ENCODE measurements at regions not wholly inside any gene's neighbourhood (a gene's known extent, or its start where the extent isn't known, plus 50 kb on each side); places are given as distances from the start of the nearest gene placed in this dataset.
"Not testable (repeated sequence)": the region's sequence is repeated elsewhere in the genome, so short reads cannot be mapped to it uniquely, and the experiment has no call there.

DNA sequence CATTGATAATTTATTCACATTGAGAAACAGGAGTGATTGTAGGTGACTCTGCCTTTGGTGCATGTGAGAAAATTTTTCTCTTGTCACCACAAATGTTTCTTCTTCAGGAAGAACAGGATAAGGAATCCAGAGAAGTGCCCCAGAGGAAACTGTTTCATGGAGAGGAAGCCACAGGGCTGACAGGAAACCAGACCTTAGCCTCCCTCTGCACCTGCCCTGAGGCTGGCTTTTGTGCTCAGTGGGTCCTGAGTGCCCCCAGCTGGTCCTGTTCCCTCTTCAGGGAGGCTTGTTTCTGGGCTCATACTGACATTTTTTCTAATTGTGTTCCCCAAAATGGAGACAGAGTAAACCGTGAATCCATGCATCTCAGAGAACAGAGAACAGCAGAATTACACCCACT lies 135.8 kb upstream of the POTEB2 start:
- H3K9me3 ChIP-seq; in situ Hi-C loops (cut with MboI; ENCODE audit: low sequenced_read_pairs); H3K4me3 ChIP-seq; H3K27me3 ChIP-seq (ENCODE audit: low read depth); DNase-seq (ENCODE audit: low spot score in 2 of 2); H3K36me3 ChIP-seq (replicated peaks); H3K4me1 ChIP-seq: not testable (repeated sequence)

DNA sequence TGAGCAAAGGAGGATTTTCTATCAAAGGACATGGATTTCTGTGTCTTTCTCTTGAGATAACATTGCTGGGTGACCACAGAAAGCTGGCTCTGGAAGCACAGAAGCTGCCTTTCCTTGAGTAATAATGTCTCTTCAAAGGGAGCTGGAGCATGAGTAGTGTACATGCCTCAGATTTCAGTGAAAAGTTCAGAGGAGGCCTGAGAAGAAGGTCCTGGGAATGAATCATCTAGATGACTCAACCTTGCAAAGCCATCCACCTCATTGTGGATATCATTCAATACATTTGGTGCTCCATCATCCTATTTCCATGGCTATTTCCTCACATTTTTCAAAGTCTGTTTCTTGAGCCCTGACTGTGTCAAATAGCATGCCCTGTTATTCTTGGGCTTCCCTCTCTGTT lies 125.6 kb upstream of the POTEB2 start:
- H3K9me3 ChIP-seq; H3K4me1 ChIP-seq; H3K36me3 ChIP-seq (replicated peaks); H3K27me3 ChIP-seq (ENCODE audit: low read depth); DNase-seq (ENCODE audit: low spot score in 2 of 2); H3K4me3 ChIP-seq; in situ Hi-C loops (cut with MboI; ENCODE audit: low sequenced_read_pairs): not testable (repeated sequence)

DNA sequence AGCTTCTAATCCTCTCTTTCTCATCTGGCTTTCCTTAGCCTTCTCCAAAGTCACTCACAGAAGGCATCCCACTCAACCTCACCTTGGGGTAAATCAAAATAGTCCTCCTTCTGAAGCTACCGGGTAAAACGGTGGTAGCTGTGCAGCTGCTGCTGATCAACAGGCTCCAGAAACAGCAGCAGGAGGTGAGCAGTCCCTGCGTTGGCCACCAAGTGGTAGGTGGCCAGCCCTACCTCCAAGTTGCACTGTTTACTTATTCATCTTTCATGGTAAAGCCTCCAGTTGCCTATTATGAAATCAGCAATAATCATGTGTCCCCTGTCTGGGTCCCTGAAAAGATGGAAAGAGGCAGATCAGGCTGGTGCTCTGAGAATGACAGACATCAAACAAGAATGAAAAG lies 125.1 kb upstream of the POTEB2 start:
- H3K36me3 ChIP-seq (replicated peaks); H3K27me3 ChIP-seq (ENCODE audit: low read depth); H3K4me1 ChIP-seq; H3K4me3 ChIP-seq; in situ Hi-C loops (cut with MboI; ENCODE audit: low sequenced_read_pairs); H3K9me3 ChIP-seq; DNase-seq (ENCODE audit: low spot score in 2 of 2): not testable (repeated sequence)

DNA sequence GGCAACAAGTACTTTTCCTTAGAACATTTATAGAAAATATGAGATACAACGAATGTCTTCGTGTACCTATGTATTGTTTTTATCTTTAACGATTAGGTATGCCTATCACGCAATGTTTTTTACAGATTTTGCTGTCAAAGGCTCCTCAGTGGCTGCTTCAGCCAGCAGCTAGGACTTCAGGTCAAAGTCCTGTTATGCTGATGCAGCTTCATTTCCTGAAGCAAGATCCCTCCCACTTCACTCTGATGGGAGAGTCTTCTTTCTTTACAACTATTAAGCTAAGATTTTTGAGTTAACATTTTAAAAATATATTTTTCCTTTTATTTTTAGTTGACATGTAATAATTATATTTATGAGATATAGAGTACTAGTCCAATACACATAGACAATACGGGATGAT lies 120.7 kb upstream of the POTEB2 start:
- in situ Hi-C loops (cut with MboI; ENCODE audit: low sequenced_read_pairs); H3K36me3 ChIP-seq (replicated peaks): not testable (repeated sequence)

DNA sequence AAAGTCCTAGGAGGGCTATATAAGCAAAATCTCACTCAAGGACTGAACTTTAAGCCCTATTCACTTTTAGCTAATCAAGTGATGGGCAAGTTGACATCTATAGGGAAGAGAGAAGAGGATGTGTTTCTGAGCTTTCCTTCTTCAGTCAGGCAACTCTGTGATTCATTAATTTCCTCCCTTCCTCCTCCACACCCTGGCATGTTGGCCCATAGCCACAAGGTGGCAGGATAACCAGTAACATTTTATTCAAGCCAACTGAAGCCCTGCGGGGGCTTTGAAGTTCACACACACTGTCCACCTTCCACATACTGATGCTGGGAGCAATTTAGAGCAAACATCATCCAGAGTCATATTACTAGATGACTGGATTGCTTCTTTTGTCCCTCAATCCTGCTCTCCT lies 111.9 kb upstream of the POTEB2 start:
- in situ Hi-C loops (cut with MboI; ENCODE audit: low sequenced_read_pairs); DNase-seq (ENCODE audit: low spot score in 2 of 2); H3K9me3 ChIP-seq; H3K36me3 ChIP-seq (replicated peaks); H3K4me3 ChIP-seq; H3K27me3 ChIP-seq (ENCODE audit: low read depth); H3K4me1 ChIP-seq: not testable (repeated sequence)

More for the DNA sequence above, 120.7 kb upstream of the POTEB2 start:
- H3K4me1 ChIP-seq; H3K27me3 ChIP-seq (ENCODE audit: low read depth); H3K4me3 ChIP-seq; DNase-seq (ENCODE audit: low spot score in 2 of 2); H3K9me3 ChIP-seq: not testable (repeated sequence)

DNA sequence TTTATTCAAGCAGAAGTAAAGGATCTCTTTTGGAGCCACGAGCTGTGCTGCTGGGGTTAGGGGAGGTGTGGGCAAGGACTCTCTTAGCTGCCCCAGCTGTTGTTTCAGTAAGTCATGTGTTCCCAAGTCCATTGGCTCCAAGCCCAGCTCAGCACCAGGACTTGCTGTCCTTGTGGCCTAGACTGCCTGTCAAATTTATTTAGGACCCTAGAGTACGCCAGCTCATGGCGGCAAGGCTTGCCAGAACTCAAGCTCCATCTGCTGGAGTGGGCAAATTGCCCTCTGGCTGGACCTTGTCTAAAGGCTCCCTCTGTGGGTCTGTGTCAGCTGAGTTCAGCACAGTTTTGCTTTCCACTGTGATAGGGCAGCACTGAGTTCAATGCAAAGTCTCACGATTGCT lies 106.6 kb upstream of the POTEB2 start:
- H3K9me3 ChIP-seq; H3K36me3 ChIP-seq (replicated peaks); in situ Hi-C loops (cut with MboI; ENCODE audit: low sequenced_read_pairs); H3K4me1 ChIP-seq; H3K4me3 ChIP-seq; DNase-seq (ENCODE audit: low spot score in 2 of 2); H3K27me3 ChIP-seq (ENCODE audit: low read depth): not testable (repeated sequence)

DNA sequence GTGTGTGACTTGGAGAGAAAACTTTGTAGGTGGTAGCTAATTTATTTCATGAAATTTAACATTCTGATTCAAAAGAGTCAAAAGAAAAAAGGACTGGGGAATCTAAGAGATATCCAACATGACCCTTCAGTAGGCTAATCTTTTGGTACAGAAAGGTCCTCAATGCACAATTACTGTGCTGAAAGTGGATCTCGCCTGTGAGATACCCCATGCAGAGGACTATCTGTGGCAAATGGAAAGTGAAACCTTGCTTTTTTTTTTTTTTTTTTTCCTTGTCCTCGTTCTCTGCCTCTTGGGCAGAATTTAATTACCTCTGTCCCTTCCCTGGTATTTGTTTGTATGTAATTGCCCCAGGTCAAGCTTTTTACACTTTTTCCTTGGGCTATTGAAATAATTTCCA lies 93.2 kb upstream of the POTEB2 start:
- H3K36me3 ChIP-seq (replicated peaks); DNase-seq (ENCODE audit: low spot score in 2 of 2); H3K4me1 ChIP-seq; in situ Hi-C loops (cut with MboI; ENCODE audit: low sequenced_read_pairs); H3K9me3 ChIP-seq; H3K27me3 ChIP-seq (ENCODE audit: low read depth); H3K4me3 ChIP-seq: not testable (repeated sequence)

DNA sequence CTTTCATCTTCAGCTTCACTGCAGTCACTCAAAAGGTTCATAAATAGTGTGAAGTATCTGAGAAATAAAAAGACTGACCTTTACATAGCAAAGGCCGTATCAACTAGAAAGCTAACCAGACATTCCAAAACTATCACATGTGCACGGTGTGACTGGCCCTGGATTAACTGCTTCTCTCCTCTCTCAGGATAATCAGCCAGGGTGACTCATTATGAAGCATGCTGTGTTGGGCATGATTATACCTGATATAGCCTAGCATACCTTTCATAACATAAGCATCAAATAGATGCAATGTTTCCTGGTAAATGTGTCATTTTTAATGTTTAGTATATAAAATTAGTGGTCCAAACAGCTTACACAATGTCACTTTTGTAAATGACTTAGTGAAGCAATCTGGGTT lies 63.2 kb upstream of the POTEB2 start:
- H3K4me3 ChIP-seq; H3K27me3 ChIP-seq (ENCODE audit: low read depth); H3K36me3 ChIP-seq (replicated peaks); DNase-seq (ENCODE audit: low spot score in 2 of 2); in situ Hi-C loops (cut with MboI; ENCODE audit: low sequenced_read_pairs); H3K4me1 ChIP-seq; H3K9me3 ChIP-seq: not testable (repeated sequence)
